Rectal smooth muscle tissue (tissue), 1 donor: ENCODE measurements at regions not wholly inside any gene's neighbourhood (a gene's known extent, or its start where the extent isn't known, plus 50 kb on each side); places are given as distances from the start of the nearest gene placed in this dataset.

Experiments
- H3K27ac ChIP-seq: one replicate; pipeline ENCODE4 v1.7.0; 2013; ENCODE audit warnings: low read depth, low read length, inconsistent platforms
- H3K27me3 ChIP-seq: one replicate; pipeline ENCODE4 v1.7.0; 2013; ENCODE audit warnings: low read length; ENCODE audit not compliant: control insufficient read depth, insufficient read depth
- H3K36me3 ChIP-seq: one replicate; pipeline ENCODE4 v1.7.0; 2013; ENCODE audit warnings: low read length; ENCODE audit not compliant: control insufficient read depth, insufficient read depth
- H3K4me1 ChIP-seq: one replicate; pipeline ENCODE4 v1.7.0; 2013; ENCODE audit warnings: low read length; ENCODE audit not compliant: control insufficient read depth, insufficient read depth
- H3K4me3 ChIP-seq: one replicate; pipeline ENCODE4 v1.7.0; 2013; ENCODE audit warnings: low read length
- H3K9ac ChIP-seq: one replicate; pipeline ENCODE4 v1.7.0; 2013; ENCODE audit warnings: low read length

GRCh38 chr7:136697271-136697670, 171.2 kb upstream of the CHRM2 start:
- Histone ChIP-seq H3K27me3 (no peaks in the 10 kb centered on the region), H3K9ac (no peak overlapping the region), H3K27ac (no peak overlapping the region), H3K4me1 (no peaks in the 10 kb centered on the region), H3K36me3 (no peaks in the 10 kb centered on the region), H3K4me3 (no peak overlapping the region)

- H3K36me3 ChIP-seq: no peaks in the 10 kb centered on the region
- no peak overlapping the region for H3K27ac ChIP-seq
- H3K27me3 ChIP-seq: no peaks in the 10 kb centered on the region
- H3K9ac ChIP-seq: no peak overlapping the region
- H3K4me1 ChIP-seq: no peaks in the 10 kb centered on the region
- no peak overlapping the region for H3K4me3 ChIP-seq
Observed at GRCh38 chr7:136693166-136694119, 175.0 kb upstream of the CHRM2 start.

GRCh38 chr7:136692221-136692620, 176.2 kb upstream of the CHRM2 start:
- H3K4me3 ChIP-seq: no peak overlapping the region
- no peaks in the 10 kb centered on the region for H3K36me3 ChIP-seq
- no peak overlapping the region for H3K27ac ChIP-seq
- H3K27me3 ChIP-seq: no peaks in the 10 kb centered on the region
- H3K4me1 ChIP-seq: no peaks in the 10 kb centered on the region
- H3K9ac ChIP-seq: no peak overlapping the region

- Histone ChIP-seq H3K9ac (no peak overlapping the region), H3K4me3 (no peak overlapping the region), H3K36me3 (no peaks in the 10 kb centered on the region), H3K4me1 (no peaks in the 10 kb centered on the region), H3K27me3 (no peaks in the 10 kb centered on the region), H3K27ac (no peak overlapping the region)
Observed at GRCh38 chr7:136688601-136689000, 179.9 kb upstream of the CHRM2 start.

- H3K36me3 ChIP-seq: no peaks in the 10 kb centered on the region
- no peaks in the 10 kb centered on the region for H3K27me3 ChIP-seq
- H3K27ac ChIP-seq: no peak overlapping the region
- no peak overlapping the region for H3K9ac ChIP-seq
- no peak overlapping the region for H3K4me3 ChIP-seq
- no peaks in the 10 kb centered on the region for H3K4me1 ChIP-seq
Observed at GRCh38 chr7:136687693-136688322, 180.6 kb upstream of the CHRM2 start.

- Histone ChIP-seq H3K27me3 (no peaks in the 10 kb centered on the region), H3K4me3 (no peak overlapping the region), H3K9ac (no peak overlapping the region), H3K36me3 (no peaks in the 10 kb centered on the region), H3K27ac (no peak overlapping the region), H3K4me1 (no peaks in the 10 kb centered on the region)
Observed at GRCh38 chr7:136685501-136686173, 182.8 kb upstream of the CHRM2 start.

GRCh38 chr7:136677471-136678365, 190.7 kb upstream of the CHRM2 start:
- H3K27ac ChIP-seq: no peak overlapping the region
- H3K4me3 ChIP-seq: no peak overlapping the region
- H3K4me1 ChIP-seq: no peaks in the 10 kb centered on the region

GRCh38 chr7:136667584-136667983, 200.9 kb upstream of the CHRM2 start:
- Histone ChIP-seq H3K27ac (no peak overlapping the region), H3K27me3 (no peaks in the 10 kb centered on the region), H3K4me3 (no peak overlapping the region), H3K4me1 (no peaks in the 10 kb centered on the region), H3K9ac (no peak overlapping the region), H3K36me3 (no peaks in the 10 kb centered on the region)

More at GRCh38 chr7:136677471-136678365, 190.7 kb upstream of the CHRM2 start:
- Histone ChIP-seq H3K36me3 (no peaks in the 10 kb centered on the region), H3K27me3 (no peaks in the 10 kb centered on the region), H3K9ac (no peak overlapping the region)

GRCh38 chr7:136665878-136666509, 202.5 kb upstream of the CHRM2 start:
- no peaks in the 10 kb centered on the region for H3K36me3 ChIP-seq
- no peak overlapping the region for H3K4me3 ChIP-seq
- no peaks in the 10 kb centered on the region for H3K27me3 ChIP-seq
- no peaks in the 10 kb centered on the region for H3K4me1 ChIP-seq
- H3K27ac ChIP-seq: no peak overlapping the region
- no peak overlapping the region for H3K9ac ChIP-seq

GRCh38 chr7:136664537-136664936, 203.9 kb upstream of the CHRM2 start:
- Histone ChIP-seq H3K36me3 (no peaks in the 10 kb centered on the region), H3K27me3 (no peaks in the 10 kb centered on the region), H3K27ac (no peak overlapping the region), H3K9ac (no peak overlapping the region), H3K4me3 (no peak overlapping the region), H3K4me1 (no peaks in the 10 kb centered on the region)

GRCh38 chr7:136657482-136657921, 210.9 kb upstream of the CHRM2 start:
- Histone ChIP-seq H3K9ac (no peak overlapping the region), H3K27me3 (no peaks in the 10 kb centered on the region), H3K27ac (peak overlapping the region; percentile 68), H3K4me1 (peaks cover 10% of the 10 kb centered on the region), H3K36me3 (no peaks in the 10 kb centered on the region), H3K4me3 (no peak overlapping the region)
